ENCODE measurements at regions not wholly inside any gene's neighbourhood (a gene's known extent, or its start where the extent isn't known, plus 50 kb on each side); places are given as distances from the start of the nearest gene placed in this dataset.
"Not testable (repeated sequence)": the region's sequence is repeated elsewhere in the genome, so short reads cannot be mapped to it uniquely, and the experiment has no call there.

GRCh38 chr2:106339609-106340008 is 128.6 kb downstream of the RGPD3 start:
- no peak for DNase-seq (ENCODE audit: low read depth in 3 of 3, low spot score in 1 of 3)

DNA sequence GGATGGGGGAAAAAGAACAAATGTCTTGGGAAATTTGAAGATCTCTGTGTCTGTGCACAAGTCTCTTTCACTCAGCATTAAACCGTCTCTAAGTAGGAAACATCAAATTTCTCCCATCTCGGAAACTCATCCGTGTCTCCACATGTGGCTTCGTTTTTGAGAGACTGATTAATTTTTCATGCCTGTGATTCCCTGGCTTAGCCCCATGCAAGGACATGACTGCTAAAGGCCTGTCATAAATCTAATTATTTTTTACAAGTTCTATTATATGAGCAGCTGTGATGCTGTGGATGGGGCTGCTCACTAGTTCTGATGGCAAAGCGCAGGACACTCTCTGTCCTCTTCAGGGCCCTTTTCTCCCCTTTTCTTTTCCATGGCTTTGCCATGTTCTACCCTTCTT is 129.1 kb downstream of the RGPD3 start:
- no peak for DNase-seq (ENCODE audit: low read depth in 3 of 3, low spot score in 1 of 3)

GRCh38 chr2:106338043-106338442 is 130.2 kb downstream of the RGPD3 start:
- DNase-seq (ENCODE audit: low read depth in 3 of 3, low spot score in 1 of 3): no peak

DNA sequence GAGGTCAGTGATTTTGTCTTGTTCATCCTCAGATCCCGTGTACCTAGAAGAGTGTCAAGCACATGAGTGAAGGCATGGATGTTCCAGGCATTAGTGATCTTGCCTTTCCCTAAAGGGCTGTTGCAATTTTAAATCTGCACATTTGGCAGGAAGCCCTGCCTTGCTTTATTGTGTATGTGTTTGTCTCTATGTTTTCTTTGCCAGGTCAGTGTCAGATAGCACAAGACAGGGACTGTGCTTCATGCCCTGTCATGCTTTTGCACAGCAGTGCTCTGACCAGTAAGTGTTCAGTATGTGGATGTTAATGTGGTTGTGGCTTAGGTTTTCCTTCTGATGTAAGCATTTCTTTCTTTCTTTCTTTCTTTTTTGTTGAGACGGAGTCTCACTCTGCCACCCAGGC is 131.5 kb downstream of the RGPD3 start:
- DNase-seq (ENCODE audit: low read depth in 3 of 3, low spot score in 1 of 3): no peak

DNA sequence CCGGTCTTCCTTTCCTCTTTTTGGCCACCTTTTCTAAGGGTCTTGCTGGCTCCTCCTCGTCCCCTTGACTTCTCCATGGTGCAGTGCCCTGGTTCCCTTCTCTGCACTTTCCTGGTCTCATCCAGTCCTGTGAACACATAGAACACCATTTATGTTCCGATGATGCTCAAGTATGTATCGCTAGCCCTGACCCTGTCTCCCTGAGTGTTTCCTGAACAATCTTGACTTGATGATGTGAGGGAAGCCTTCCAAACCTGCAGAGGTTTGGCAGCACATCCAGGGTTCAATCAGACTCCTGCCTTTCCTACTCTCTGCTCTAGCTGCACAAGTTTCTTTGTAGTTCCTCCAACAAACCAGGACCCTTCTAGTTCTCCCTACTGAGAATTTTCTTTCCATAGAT is 132.1 kb downstream of the RGPD3 start:
- no peak for DNase-seq (ENCODE audit: low read depth in 3 of 3, low spot score in 1 of 3)

DNA sequence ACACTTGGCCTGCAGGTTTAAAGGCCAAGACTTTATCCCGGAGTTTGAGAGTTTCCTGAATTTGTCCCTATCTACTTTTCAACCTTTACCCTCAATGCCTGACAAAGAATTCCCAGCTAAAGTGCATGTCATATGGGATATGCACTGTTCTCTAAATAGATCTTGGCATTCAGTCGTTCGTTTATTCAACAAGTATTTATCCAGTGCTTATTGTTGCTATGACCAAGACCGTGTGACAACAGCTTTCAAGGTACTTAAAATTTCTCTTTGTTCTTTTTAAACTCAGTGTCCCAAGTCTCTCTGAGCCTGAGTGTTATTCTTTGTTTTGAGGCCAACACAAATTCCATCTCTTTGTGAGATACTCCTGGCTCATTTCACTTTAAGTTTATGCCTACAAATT is 133.4 kb downstream of the RGPD3 start:
- no peak for DNase-seq (ENCODE audit: low read depth in 3 of 3, low spot score in 1 of 3)

GRCh38 chr2:106333253-106333873 is 134.8 kb downstream of the RGPD3 start:
- DNase-seq (ENCODE audit: low read depth in 3 of 3, low spot score in 1 of 3): not testable (repeated sequence)

- no peak for DNase-seq (ENCODE audit: low read depth in 3 of 3, low spot score in 1 of 3)
Observed at GRCh38 chr2:106332054-106332453, 136.2 kb downstream of the RGPD3 start.

DNA sequence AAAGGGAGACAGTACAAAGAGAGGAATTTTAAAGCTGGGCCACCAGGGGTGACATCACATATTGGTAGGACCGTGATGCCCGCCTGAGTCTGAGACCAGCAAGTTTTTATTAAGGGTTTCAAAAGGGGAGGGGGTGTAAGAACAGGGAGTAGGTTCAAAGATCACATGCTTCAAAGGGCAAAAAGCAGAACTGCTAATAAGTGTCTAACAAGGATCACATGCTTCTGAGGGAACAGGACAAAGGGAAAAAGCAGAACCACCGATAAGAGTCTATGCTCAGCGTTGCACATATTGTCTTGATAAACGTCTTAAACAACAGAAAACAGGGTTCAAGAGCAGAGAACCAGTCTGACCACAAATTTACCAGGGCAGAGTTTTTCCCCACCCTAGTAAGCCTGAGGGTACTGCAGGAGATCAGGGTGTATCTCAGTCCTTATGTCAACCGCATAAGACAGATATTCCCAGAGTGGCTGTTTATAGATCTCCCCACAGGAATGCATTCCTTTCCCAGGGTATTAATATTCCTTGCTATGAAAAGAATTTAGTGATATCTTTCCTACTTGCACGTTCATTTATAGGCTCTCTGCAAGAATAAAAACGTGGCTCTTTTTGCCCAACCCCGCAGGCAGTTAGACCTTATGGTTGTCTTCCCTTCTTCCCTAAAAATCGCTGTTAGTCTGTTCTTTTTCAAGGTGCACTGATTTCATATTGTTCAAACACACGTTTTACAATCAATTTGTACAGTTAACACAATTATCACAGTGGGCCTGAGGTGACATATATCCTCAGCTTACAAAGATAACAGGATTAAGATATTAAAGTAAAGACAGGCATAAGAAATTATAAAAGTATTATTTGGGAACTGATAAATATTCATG is 136.5 kb upstream of the UXS1 start:
- not testable (repeated sequence) for DNase-seq (ENCODE audit: low read depth in 3 of 3, low spot score in 1 of 3)

GRCh38 chr2:106323337-106324013 is 129.4 kb upstream of the UXS1 start:
- no peak for DNase-seq (ENCODE audit: low read depth in 3 of 3, low spot score in 1 of 3)

- no peak for DNase-seq (ENCODE audit: low read depth in 3 of 3, low spot score in 1 of 3)
Observed at GRCh38 chr2:106322281-106322680, 128.2 kb upstream of the UXS1 start.

- DNase-seq (ENCODE audit: low read depth in 3 of 3, low spot score in 1 of 3): not testable (repeated sequence)
Observed at GRCh38 chr2:106320439-106320838, 126.3 kb upstream of the UXS1 start.

GRCh38 chr2:106316915-106317314 is 122.8 kb upstream of the UXS1 start:
- DNase-seq (ENCODE audit: low read depth in 3 of 3, low spot score in 1 of 3): no peak

- DNase-seq (ENCODE audit: low read depth in 3 of 3, low spot score in 1 of 3): no peak
Observed at GRCh38 chr2:106314444-106314843, 120.3 kb upstream of the UXS1 start.

DNA sequence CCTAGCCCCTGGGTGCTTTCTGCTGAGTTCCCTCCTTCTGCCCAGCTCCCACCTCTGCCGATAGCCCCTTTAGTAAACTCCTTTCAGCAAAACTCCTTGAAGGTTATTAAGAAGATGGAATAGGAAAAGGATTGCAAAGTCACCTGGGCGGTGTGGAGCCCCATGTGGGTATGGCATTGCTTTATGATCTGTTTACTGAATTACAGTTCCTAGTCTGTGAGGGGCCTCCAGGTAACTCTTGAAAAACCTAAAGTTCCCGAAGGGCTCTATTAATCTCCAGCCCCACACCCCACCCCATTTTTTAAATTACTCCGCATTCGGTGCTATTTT is 116.9 kb upstream of the UXS1 start:
- no peak for DNase-seq (ENCODE audit: low read depth in 3 of 3, low spot score in 1 of 3)

GRCh38 chr2:106307860-106308259 is 113.8 kb upstream of the UXS1 start:
- DNase-seq (ENCODE audit: low read depth in 3 of 3, low spot score in 1 of 3): no peak

- no peak for DNase-seq (ENCODE audit: low read depth in 3 of 3, low spot score in 1 of 3)
Observed at GRCh38 chr2:106306387-106306786, 112.3 kb upstream of the UXS1 start.

GRCh38 chr2:106304612-106305184 is 110.6 kb upstream of the UXS1 start:
- DNase-seq (ENCODE audit: low read depth in 3 of 3, low spot score in 1 of 3): no peak

- DNase-seq (ENCODE audit: low read depth in 3 of 3, low spot score in 1 of 3): no peak
Observed at GRCh38 chr2:106299696-106300095, 105.6 kb upstream of the UXS1 start.

GRCh38 chr2:106296182-106296815 is 102.2 kb upstream of the UXS1 start:
- no peak for DNase-seq (ENCODE audit: low read depth in 3 of 3, low spot score in 1 of 3)

DNA sequence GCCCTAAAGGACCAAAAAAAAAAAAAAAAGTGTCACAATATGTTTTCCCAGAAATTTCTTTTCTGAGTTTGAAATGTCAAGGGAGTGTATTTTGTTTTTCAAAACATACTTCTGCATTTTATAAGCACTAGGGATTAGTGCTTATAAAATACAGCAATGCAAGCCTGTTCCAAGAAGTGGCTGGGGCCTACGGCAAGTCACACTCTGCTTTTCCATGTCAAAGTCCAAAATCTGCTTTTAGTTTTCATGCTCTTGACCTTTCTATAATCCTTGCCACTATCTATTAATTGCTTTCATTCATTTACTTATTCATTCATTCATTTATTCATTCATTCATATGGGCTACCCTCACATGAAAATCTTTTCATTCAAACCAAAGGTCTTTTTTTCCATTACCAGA is 100.1 kb upstream of the UXS1 start:
- no peak for DNase-seq (ENCODE audit: low read depth in 3 of 3, low spot score in 1 of 3)

All from stimulated activated CD4-positive, alpha-beta T cell treated with anti-CD3 and anti-CD28 coated beads, TNF-alpha, amount 100 ng/mL, for 1 hour (primary cell).